Activated naive CD4-positive, alpha-beta T cell treated with anti-CD3 and anti-CD28 coated beads, Interleukin-2, amount 50 U/mL, for 72 hours (primary cell): ENCODE measurements at regions not wholly inside any gene's neighbourhood (a gene's known extent, or its start where the extent isn't known, plus 50 kb on each side); places are given as distances from the start of the nearest gene placed in this dataset.
"Not testable (repeated sequence)": the region's sequence is repeated elsewhere in the genome, so short reads cannot be mapped to it uniquely, and the experiment has no call there.

ENCODE experiments used
- ATAC-seq, 2 donors: fragments of 150-1000 bp; cut with Tn5 transposase; 2 replicates each; pipeline ENCODE4 v1.10.0; 2021; ENCODE audit warnings: mild to moderate bottlenecking in 2 of 2, moderate library complexity in 2 of 2
- DNase-seq, 2 donors: peaks; one replicate each; pipeline ENCODE4 v3.0.0; 2021 to 2022; ENCODE audit warnings: low spot score in 2 of 2
- H3K27ac Mint-ChIP-seq, 2 donors: one replicate each; pipeline ENCODE4 v1.8.0; 2022; ENCODE audit warnings: mild to moderate bottlenecking in 2 of 2, mixed read lengths in 2 of 2
- H3K36me3 Mint-ChIP-seq, 2 donors: one replicate each; pipeline ENCODE4 v1.8.0; 2022; ENCODE audit warnings: mixed read lengths in 2 of 2
- H3K9me3 Mint-ChIP-seq, 2 donors: one replicate each; pipeline ENCODE4 v1.8.0; 2022; ENCODE audit warnings: mixed read lengths in 2 of 2

GRCh38 chrX:9390121-9390520 lies 74.7 kb upstream of the TBL1X start:
- Mint-ChIP-seq H3K36me3 (no peaks in the 10 kb centered on the region), H3K9me3 (no peaks in the 10 kb centered on the region), H3K27ac (no peak overlapping the region)
- ATAC-seq: no peak
- DNase-seq: no peak

- ATAC-seq (no peak), DNase-seq (no peak)
- H3K27ac Mint-ChIP-seq: no peak overlapping the region
- H3K9me3 Mint-ChIP-seq: no peaks in the 10 kb centered on the region
- no peaks in the 10 kb centered on the region for H3K36me3 Mint-ChIP-seq
These were observed 74.0 kb upstream of the TBL1X start for GRCh38 chrX:9390693-9391368.

GRCh38 chrX:9392445-9392844 lies 72.4 kb upstream of the TBL1X start:
- no peak overlapping the region for H3K27ac Mint-ChIP-seq
- DNase-seq (no peak), ATAC-seq (no peak)
- H3K9me3 Mint-ChIP-seq: no peaks in the 10 kb centered on the region
- H3K36me3 Mint-ChIP-seq: no peaks in the 10 kb centered on the region

- DNase-seq (no peak), ATAC-seq (no peak)
- Mint-ChIP-seq H3K9me3 (no peaks in the 10 kb centered on the region), H3K27ac (no peak overlapping the region), H3K36me3 (no peaks in the 10 kb centered on the region)
These were observed 71.3 kb upstream of the TBL1X start for GRCh38 chrX:9393571-9393970.

- ATAC-seq (no peak), DNase-seq (no peak)
- H3K36me3 Mint-ChIP-seq: no peaks in the 10 kb centered on the region
- H3K27ac Mint-ChIP-seq: no peak overlapping the region
- no peaks in the 10 kb centered on the region for H3K9me3 Mint-ChIP-seq
These were observed 70.6 kb upstream of the TBL1X start for GRCh38 chrX:9394212-9394611.

- H3K27ac Mint-ChIP-seq: no peak overlapping the region
- ATAC-seq: no peak
- DNase-seq: no peak
- H3K36me3 Mint-ChIP-seq: no peaks in the 10 kb centered on the region
- H3K9me3 Mint-ChIP-seq: no peaks in the 10 kb centered on the region
These were observed 67.9 kb upstream of the TBL1X start for GRCh38 chrX:9396930-9397329.

- ATAC-seq: no peak
- no peak for DNase-seq
- Mint-ChIP-seq H3K36me3 (no peaks in the 10 kb centered on the region), H3K27ac (no peak overlapping the region), H3K9me3 (no peaks in the 10 kb centered on the region)
These were observed 63.8 kb upstream of the TBL1X start for GRCh38 chrX:9401051-9401450.

GRCh38 chrX:9403374-9403773 lies 61.5 kb upstream of the TBL1X start:
- no peak for ATAC-seq

GRCh38 chrX:9405635-9406034 lies 59.2 kb upstream of the TBL1X start:
- peak in 1 of 2 donors; percentile 2 for DNase-seq
- H3K27ac Mint-ChIP-seq, H3K36me3 Mint-ChIP-seq, ATAC-seq, H3K9me3 Mint-ChIP-seq: not testable (repeated sequence)

More at GRCh38 chrX:9403374-9403773, 61.5 kb upstream of the TBL1X start:
- DNase-seq: no peak
- no peak overlapping the region for H3K27ac Mint-ChIP-seq
- no peaks in the 10 kb centered on the region for H3K9me3 Mint-ChIP-seq
- H3K36me3 Mint-ChIP-seq: no peaks in the 10 kb centered on the region

GRCh38 chrX:9410889-9411288 lies 54.0 kb upstream of the TBL1X start:
- ATAC-seq, H3K36me3 Mint-ChIP-seq, H3K27ac Mint-ChIP-seq, DNase-seq, H3K9me3 Mint-ChIP-seq: not testable (repeated sequence)

- not testable (repeated sequence) for H3K36me3 Mint-ChIP-seq, ATAC-seq, H3K27ac Mint-ChIP-seq, DNase-seq, H3K9me3 Mint-ChIP-seq
These were observed 53.2 kb upstream of the TBL1X start for GRCh38 chrX:9411682-9412081.

- H3K9me3 Mint-ChIP-seq: no peaks in the 10 kb centered on the region
- no peak overlapping the region for H3K27ac Mint-ChIP-seq
- H3K36me3 Mint-ChIP-seq: no peaks in the 10 kb centered on the region
- ATAC-seq: no peak
- no peak for DNase-seq
These were observed 50.4 kb upstream of the TBL1X start for GRCh38 chrX:9414416-9414815.
